HCT116 (cell line): ENCODE measurements at regions not wholly inside any gene's neighbourhood (a gene's known extent, or its start where the extent isn't known, plus 50 kb on each side); places are given as distances from the start of the nearest gene placed in this dataset.

Experiments
- ATAC-seq: fragments of 200-7000 bp; cut with Tn5 transposase; 2 replicates; pipeline ENCODE4 v1.9.1; 2020; ENCODE audit warnings: mild to moderate bottlenecking, moderate library complexity
- BruUV-seq: library from RNA; stranded (reverse); fragments of 400-500 nt; replicated peaks from 2 replicates; lab custom pipeline; 2021; lab: Mats Ljungman, UMichigan
- CTCF ChIA-PET: fragments of 300-600 bp; sonication (Branson Sonifier 250); formaldehyde crosslinking; loops from one replicate; lab custom pipeline; 2021; ENCODE audit warnings: antibody characterized with exemption; lab: Charles Lee
- POLR2A ChIA-PET: fragments of 300-600, 350-600 bp; sonication (Branson Sonifier 250); formaldehyde crosslinking; loops from one replicate; lab custom pipeline; 2021; ENCODE audit warnings: antibody characterized with exemption; lab: Charles Lee
- RAD21 ChIA-PET, 2 experiments: fragments of 300-600 bp; sonication (Branson Sonifier 250); formaldehyde crosslinking; loops; one replicate each; lab custom pipeline; 2023; ENCODE audit warnings: low total read pairs in 2 of 2; ENCODE audit not compliant: uncharacterized antibody in 2 of 2, unreplicated experiment in 2 of 2, low non-redundant PET in 1 of 2; lab: Charles Lee
- DNase-seq: peaks from one replicate; pipeline ENCODE4 v3.0.0-alpha.2; 2010; ENCODE audit warnings: low read depth, low spot score
- H2AFZ ChIP-seq: fragments of 200-600 bp; shearing (Covaris generic), sonication (generic); 2 replicates; pipeline ENCODE4 v1.6.1; 2017; ENCODE audit warnings: low read depth, mixed run types, mixed read lengths, antibody characterized with exemption, low read length; ENCODE audit not compliant: poor library complexity, severe bottlenecking
- H3K27ac ChIP-seq: 2 replicates; pipeline ENCODE4 v1.5.1; 2012; ENCODE audit warnings: low read depth, low read length
- H3K27me3 ChIP-seq: fragments of 200-600 bp; sonication (generic); 2 replicates; pipeline ENCODE4 v1.6.1; 2016; ENCODE audit warnings: mixed run types, low read length, mixed read lengths; ENCODE audit not compliant: insufficient read depth
- H3K36me3 ChIP-seq, 2 experiments: fragments of 200-500 bp in 1 of 2; fragments of 200-600 bp in 1 of 2; sonication (Bioruptor generic) in 1 of 2; sonication (generic) in 1 of 2; 2 replicates each; pipeline versions ENCODE4 v1.5.1 to v1.6.1; 2014 to 2016; ENCODE audit warnings: low read length in 2 of 2, inconsistent platforms in 1 of 2, mixed read lengths in 1 of 2, mixed run types in 1 of 2; ENCODE audit not compliant: insufficient read depth in 2 of 2, control insufficient read depth in 1 of 2
- H3K4me1 ChIP-seq, 2 experiments: fragments of 200-600 bp in 1 of 2; sonication (generic) in 1 of 2; 2 replicates each; pipeline versions ENCODE4 v1.5.1 to v1.6.1; 2012 to 2017; ENCODE audit warnings: low read length in 2 of 2, inconsistent platforms in 1 of 2, mild to moderate bottlenecking in 1 of 2, mixed read lengths in 1 of 2, mixed run types in 1 of 2, moderate library complexity in 1 of 2; ENCODE audit not compliant: insufficient read depth in 2 of 2, control insufficient read depth in 1 of 2
- H3K4me2 ChIP-seq: fragments of 200-600 bp; sonication (generic); 2 replicates; pipeline ENCODE4 v1.6.1; 2017; ENCODE audit warnings: mixed run types, low read length, mixed read lengths
- H3K4me3 ChIP-seq, 2 experiments: fragments of 200-600 bp in 1 of 2; sonication (generic) in 1 of 2; replicated peaks in 1 of 2; 2 replicates each; pipeline ENCODE4 v1.5.1; 2011 to 2016; ENCODE audit warnings: low read length in 2 of 2, control low read depth in 1 of 2, low read depth in 1 of 2, mild to moderate bottlenecking in 1 of 2, mixed read lengths in 1 of 2, mixed run types in 1 of 2
- H3K79me2 ChIP-seq: fragments of 200-600 bp; sonication (generic); 2 replicates; pipeline ENCODE4 v1.6.1; 2017; ENCODE audit warnings: mild to moderate bottlenecking, mixed run types, low read length, moderate library complexity, mixed read lengths; ENCODE audit not compliant: insufficient read depth
- H3K9ac ChIP-seq: fragments of 200-600 bp; sonication (generic); 2 replicates; pipeline ENCODE4 v1.6.1; 2016; ENCODE audit warnings: low read length, mixed read lengths
- H3K9me2 ChIP-seq: fragments of 200-600 bp; sonication (generic), shearing (Covaris generic); 2 replicates; pipeline ENCODE4 v1.6.1; 2017; ENCODE audit warnings: mixed run types, mild to moderate bottlenecking, moderate library complexity; ENCODE audit not compliant: insufficient read depth
- H3K9me3 ChIP-seq, 2 experiments: fragments of 200-500 bp in 1 of 2; fragments of 200-600 bp in 1 of 2; sonication (Bioruptor generic) in 1 of 2; sonication (generic) in 1 of 2; 2 replicates each; pipeline ENCODE4 v1.6.1; 2014 to 2017; ENCODE audit warnings: low read length in 2 of 2, mixed read lengths in 2 of 2, inconsistent platforms in 1 of 2, low read depth in 1 of 2, mild to moderate bottlenecking in 1 of 2, mixed run types in 1 of 2, moderate library complexity in 1 of 2; ENCODE audit not compliant: control insufficient read depth in 1 of 2, insufficient read depth in 1 of 2
- H4K20me1 ChIP-seq: fragments of 200-600 bp; sonication (generic), shearing (Covaris generic); 2 replicates; pipeline ENCODE4 v1.6.1; 2017; ENCODE audit warnings: mixed run types, mild to moderate bottlenecking, moderate library complexity; ENCODE audit not compliant: insufficient read depth
- CEBPB ChIP-seq: IDR thresholded peaks from 2 replicates; pipeline ENCODE4 v1.6.1; 2012; ENCODE audit warnings: low read depth
- ELF1 ChIP-seq: IDR thresholded peaks from 2 replicates; pipeline ENCODE4 v1.6.1; 2012; ENCODE audit warnings: low read depth, borderline replicate concordance
- EZH2phosphoT487 ChIP-seq: fragments of 200-600 bp; IDR thresholded peaks from 2 replicates; pipeline ENCODE4 v1.6.1; 2018; ENCODE audit warnings: antibody characterized with exemption, borderline replicate concordance
- FOSL1 ChIP-seq: IDR thresholded peaks from 2 replicates; pipeline ENCODE4 v1.6.1; 2012; ENCODE audit warnings: low read depth
- JUND ChIP-seq: IDR thresholded peaks from 2 replicates; pipeline ENCODE4 v1.6.1; 2012
- MAX ChIP-seq: IDR thresholded peaks from 2 replicates; pipeline ENCODE4 v1.6.1; 2012
- POLR2A ChIP-seq: IDR thresholded peaks from 2 replicates; pipeline ENCODE4 v1.7.0; 2011; ENCODE audit warnings: borderline replicate concordance; ENCODE audit not compliant: insufficient read depth, insufficient read length; ENCODE audit errors: extremely low read depth
- TCF7L2 ChIP-seq: IDR thresholded peaks from 2 replicates; pipeline ENCODE4 v1.7.0; 2011; ENCODE audit warnings: borderline replicate concordance, inconsistent platforms; ENCODE audit not compliant: insufficient read depth, insufficient read length; ENCODE audit errors: extremely low read depth
- ZFX ChIP-seq: fragments of 450-650 bp; IDR thresholded peaks from 2 replicates; pipeline ENCODE4 v1.6.1; 2017
- intact Hi-C: fragments of 100-400 bp; cut with micrococcal nuclease; formaldehyde crosslinking; loops from 2 replicates; pipeline ENCODE4 v1.10.0; 2022
- TF ChIP-seq, protein P1 (sequence below): IDR thresholded peaks from 2 replicates; pipeline ENCODE4 v1.6.1; 2011; ENCODE audit warnings: mild to moderate bottlenecking, low read length, moderate library complexity; ENCODE audit not compliant: insufficient replicate concordance; ENCODE audit errors: extremely low read depth

DNA sequence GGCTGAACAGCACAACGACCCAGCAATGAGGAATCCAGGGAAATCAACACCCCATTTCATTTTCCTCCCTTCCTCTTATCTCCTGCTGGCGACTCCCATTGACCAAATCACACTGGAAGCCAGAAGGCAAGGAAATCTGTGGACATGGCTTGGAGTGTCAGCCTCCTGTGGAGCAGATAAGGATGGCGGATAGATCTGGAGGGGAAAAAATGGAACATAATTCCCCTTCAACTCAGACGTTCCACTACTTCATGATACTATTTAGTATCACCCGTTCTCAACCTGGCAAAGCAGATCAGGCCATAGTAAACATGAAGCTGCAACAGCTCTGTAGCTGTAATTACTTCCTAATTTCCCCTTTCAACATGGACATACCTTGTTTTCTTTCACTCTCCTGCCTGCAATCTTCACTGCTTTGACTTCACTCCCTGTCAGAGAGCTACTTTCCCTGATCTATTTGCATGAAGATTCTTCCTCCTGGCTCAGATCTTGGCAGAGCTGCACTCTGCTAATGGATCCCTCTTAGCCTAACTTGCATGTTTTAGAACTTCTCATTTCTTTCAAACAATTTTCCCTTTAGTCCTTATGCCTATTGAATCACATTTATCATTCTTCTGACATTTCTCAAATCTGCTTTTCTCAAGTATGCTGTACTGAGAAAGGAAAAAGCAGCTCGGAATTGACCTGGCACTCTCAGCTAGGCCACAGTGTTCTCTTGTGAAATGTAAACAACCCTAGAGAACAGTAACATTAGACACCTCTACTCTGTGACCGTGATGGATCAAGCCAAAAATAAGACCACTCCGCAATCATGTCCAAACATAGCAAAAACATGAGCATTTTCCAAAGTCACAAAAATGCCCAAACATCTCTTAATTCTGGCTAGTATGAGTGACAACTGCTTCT lies 135.1 kb downstream of the ETNK1 start:
- BruUV-seq, result no TSS peak
- ChIA-PET RAD21 (no interaction called here), POLR2A (no interaction called here), CTCF (no interaction called here)
- H4K20me1 ChIP-seq, result no peaks in the 10 kb centered on the region
- H3K79me2 ChIP-seq, result no peaks in the 10 kb centered on the region
- no peaks in the 10 kb centered on the region for H3K4me1 ChIP-seq
- no peaks in the 10 kb centered on the region for H3K27me3 ChIP-seq
- H3K4me3 ChIP-seq, result no peak overlapping the region
- no peak overlapping the region for H3K4me2 ChIP-seq
- DNase-seq (no peak), ATAC-seq (no peak)
- no peaks in the 10 kb centered on the region for H3K9me2 ChIP-seq
- H3K27ac ChIP-seq, result no peak overlapping the region
- no peak overlapping the region for H2AFZ ChIP-seq
- no peaks in the 10 kb centered on the region for H3K9me3 ChIP-seq
- H3K9ac ChIP-seq, result no peak overlapping the region
- H3K36me3 ChIP-seq, result no peaks in the 10 kb centered on the region
- intact Hi-C loops, result no loop called here
- TF ChIP-seq TCF7L2 (no peak), JUND (no peak), ELF1 (no peak), ZFX (no peak), EZH2phosphoT487 (no peak), CEBPB (no peak), MAX (no peak), POLR2A (no peak), FOSL1 (no peak)
- TF ChIP-seq, protein P1, sequence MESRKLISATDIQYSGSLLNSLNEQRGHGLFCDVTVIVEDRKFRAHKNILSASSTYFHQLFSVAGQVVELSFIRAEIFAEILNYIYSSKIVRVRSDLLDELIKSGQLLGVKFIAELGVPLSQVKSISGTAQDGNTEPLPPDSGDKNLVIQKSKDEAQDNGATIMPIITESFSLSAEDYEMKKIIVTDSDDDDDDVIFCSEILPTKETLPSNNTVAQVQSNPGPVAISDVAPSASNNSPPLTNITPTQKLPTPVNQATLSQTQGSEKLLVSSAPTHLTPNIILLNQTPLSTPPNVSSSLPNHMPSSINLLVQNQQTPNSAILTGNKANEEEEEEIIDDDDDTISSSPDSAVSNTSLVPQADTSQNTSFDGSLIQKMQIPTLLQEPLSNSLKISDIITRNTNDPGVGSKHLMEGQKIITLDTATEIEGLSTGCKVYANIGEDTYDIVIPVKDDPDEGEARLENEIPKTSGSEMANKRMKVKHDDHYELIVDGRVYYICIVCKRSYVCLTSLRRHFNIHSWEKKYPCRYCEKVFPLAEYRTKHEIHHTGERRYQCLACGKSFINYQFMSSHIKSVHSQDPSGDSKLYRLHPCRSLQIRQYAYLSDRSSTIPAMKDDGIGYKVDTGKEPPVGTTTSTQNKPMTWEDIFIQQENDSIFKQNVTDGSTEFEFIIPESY, result no peak
